Spleen (tissue), 7 donors: ENCODE measurements at regions not wholly inside any gene's neighbourhood (a gene's known extent, or its start where the extent isn't known, plus 50 kb on each side); places are given as distances from the start of the nearest gene placed in this dataset.

ENCODE experiments used
- CTCF ChIP-seq, 11 experiments: fragments of 200-600 bp in 7 of 11; fragments of 450-650 bp in 4 of 11; sonication (generic) in 4 of 11; IDR thresholded peaks in 8 of 11; conservative IDR thresholded peaks in 3 of 11; 1 replicate in 7 of 11; 2 replicates in 4 of 11; pipeline versions ENCODE4 v1.4.0 to v1.8.0; 2016 to 2021; ENCODE audit warnings: antibody characterized with exemption in 11 of 11, inconsistent platforms in 4 of 11, mild to moderate bottlenecking in 1 of 11
- POLR2A ChIP-seq, 3 donors: fragments of 450-650 bp; IDR thresholded peaks; one replicate each; pipeline ENCODE4 v1.5.1; 2017; ENCODE audit warnings: antibody characterized with exemption in 3 of 3, mild to moderate bottlenecking in 1 of 3
- POLR2AphosphoS5 ChIP-seq, 3 donors: sonication (generic); formaldehyde crosslinking; IDR thresholded peaks; one replicate each; pipeline ENCODE4 v1.5.1; 2017; ENCODE audit warnings: antibody characterized with exemption in 3 of 3
- donor health status: DM: no; HTN: no; CAD: no; lungs with moderate emphysema.
- donor health status: DM: no; HTN: no; CAD: no.
- donor health status: DM: no; HTN: no; CAD: no.

- TF ChIP-seq POLR2A (IDR thresholded peaks at IDR 0.05), result no peak
- no peak for TF ChIP-seq CTCF (IDR thresholded peaks at IDR 0.05 in 8 of 11, conservative IDR thresholded peaks at IDR 0.05 in 3 of 11)
- TF ChIP-seq POLR2AphosphoS5 (IDR thresholded peaks at IDR 0.05), result no peak
Observed at GRCh38 chr1:208455821-208456220, 211.6 kb upstream of the PLXNA2 start.
